ENCODE measurements at regions not wholly inside any gene's neighbourhood (a gene's known extent, or its start where the extent isn't known, plus 50 kb on each side); places are given as distances from the start of the nearest gene placed in this dataset.
"Not testable (repeated sequence)": the region's sequence is repeated elsewhere in the genome, so short reads cannot be mapped to it uniquely, and the experiment has no call there.

DNA sequence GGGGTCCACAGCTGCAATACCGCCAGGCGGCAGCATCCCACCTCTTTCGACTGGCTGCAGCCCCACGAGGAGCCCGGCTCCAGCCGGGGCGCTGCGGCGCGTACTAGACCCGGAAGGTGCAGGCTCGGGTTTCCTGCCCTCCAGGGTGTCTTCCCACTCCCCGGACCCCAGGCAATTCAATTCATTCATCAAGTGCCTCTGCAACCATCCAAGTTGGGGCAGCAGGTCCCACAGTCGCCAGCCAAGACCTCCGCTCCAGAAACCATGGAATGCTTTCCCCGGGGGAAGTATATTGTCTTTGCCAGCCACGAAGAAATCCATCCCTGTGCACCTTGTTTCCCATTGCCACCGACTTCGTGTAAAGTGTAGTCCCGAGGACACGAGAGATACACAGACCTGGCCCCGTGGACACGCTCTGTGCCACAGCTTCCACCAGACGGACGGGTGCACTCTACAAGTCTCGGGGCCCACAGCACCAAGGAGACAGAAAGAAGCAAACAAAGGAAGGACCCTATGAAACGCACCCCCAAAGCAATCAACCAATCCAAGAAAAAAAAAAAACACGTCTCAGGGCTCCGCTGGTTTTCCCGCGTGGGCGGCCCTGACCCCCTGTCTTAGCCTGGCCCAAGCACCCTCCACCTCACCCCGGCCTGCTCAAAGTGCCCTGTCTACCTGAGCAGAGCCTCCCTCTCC, 3930.2 kb upstream of the OR11H1 start:
- H3K4me3 ChIP-seq (ENCODE audit: low read depth in 1 of 2, low read length in 2 of 2); H3K36me3 ChIP-seq (ENCODE audit: control insufficient read depth in 1 of 2, insufficient read depth in 2 of 2, low read length in 2 of 2); H3K4me1 ChIP-seq (ENCODE audit: control insufficient read depth in 1 of 2, insufficient read depth in 2 of 2, low read length in 2 of 2); H3K27ac ChIP-seq (ENCODE audit: low read length); H3K27me3 ChIP-seq (ENCODE audit: low read depth, low read length): not testable (repeated sequence)
- peaks cover 0 to 17% of the 10 kb centered on the region in 2 donors for H3K9me3 ChIP-seq (ENCODE audit: control insufficient read depth in 1 of 2, low read length in 2 of 2)

DNA sequence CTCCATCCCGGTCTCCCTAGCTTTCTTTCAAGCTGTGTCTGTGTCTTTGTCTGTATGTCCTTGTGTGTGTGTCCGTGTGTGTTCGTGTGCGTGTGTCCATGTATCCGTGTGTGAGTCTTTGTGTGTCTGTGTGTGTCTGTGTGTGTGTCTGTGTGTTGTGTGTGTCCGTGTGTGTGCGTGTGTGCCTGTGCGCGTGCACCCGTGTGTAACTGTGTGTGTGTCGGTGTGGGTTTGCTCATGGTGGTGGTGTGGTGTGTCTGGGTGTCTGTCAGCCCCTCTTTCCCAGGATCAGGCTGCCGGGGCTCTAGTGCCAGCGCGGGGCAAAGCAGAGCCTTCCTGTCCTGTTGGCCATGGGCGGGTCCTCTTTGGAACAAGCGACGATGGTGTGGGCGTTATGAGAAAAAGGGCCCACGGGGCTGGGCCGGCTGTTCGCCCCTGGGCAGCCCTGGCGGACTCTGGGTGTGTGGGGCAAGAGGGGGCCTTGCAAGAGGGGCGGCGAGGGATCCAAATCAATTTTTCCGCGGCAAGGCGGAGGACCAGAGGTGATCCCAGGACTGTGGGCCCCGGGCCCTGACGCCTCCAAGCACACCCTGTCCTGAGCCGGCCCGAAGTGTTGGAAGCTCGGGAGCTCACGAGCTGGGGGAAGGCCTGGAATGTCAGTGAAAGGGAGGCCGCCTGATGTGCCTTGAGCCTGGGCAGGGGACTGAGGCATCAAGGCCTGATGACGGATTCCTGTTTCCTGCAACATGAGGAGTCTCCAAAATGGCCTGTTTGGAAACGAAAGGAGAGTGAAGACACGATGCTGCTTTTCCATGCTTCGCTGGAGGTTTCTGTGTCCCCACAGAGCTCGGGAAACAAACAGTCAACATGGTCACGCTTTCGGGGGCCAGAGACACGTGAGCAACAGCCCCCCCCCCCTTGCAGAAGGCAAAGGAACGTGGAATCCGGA, 3929.2 kb upstream of the OR11H1 start:
- peaks cover 0 to 15% of the 10 kb centered on the region in 2 donors for H3K9me3 ChIP-seq (ENCODE audit: control insufficient read depth in 1 of 2, low read length in 2 of 2)
- no peak overlapping the region for H3K27ac ChIP-seq (ENCODE audit: low read length)
- H3K4me3 ChIP-seq (ENCODE audit: low read depth in 1 of 2, low read length in 2 of 2): no peak overlapping the region
- no peaks in the 10 kb centered on the region for H3K36me3 ChIP-seq (ENCODE audit: control insufficient read depth in 1 of 2, insufficient read depth in 2 of 2, low read length in 2 of 2)
- H3K4me1 ChIP-seq (ENCODE audit: control insufficient read depth in 1 of 2, insufficient read depth in 2 of 2, low read length in 2 of 2): no peaks in the 10 kb centered on the region
- H3K27me3 ChIP-seq (ENCODE audit: low read depth, low read length): no peaks in the 10 kb centered on the region

- H3K36me3 ChIP-seq (ENCODE audit: control insufficient read depth in 1 of 2, insufficient read depth in 2 of 2, low read length in 2 of 2); H3K27me3 ChIP-seq (ENCODE audit: low read depth, low read length); H3K27ac ChIP-seq (ENCODE audit: low read length); H3K4me1 ChIP-seq (ENCODE audit: control insufficient read depth in 1 of 2, insufficient read depth in 2 of 2, low read length in 2 of 2); H3K4me3 ChIP-seq (ENCODE audit: low read depth in 1 of 2, low read length in 2 of 2): not testable (repeated sequence)
- peaks cover 0 to 15% of the 10 kb centered on the region in 2 donors for H3K9me3 ChIP-seq (ENCODE audit: control insufficient read depth in 1 of 2, low read length in 2 of 2)
Measured at GRCh38 chr22:11599456-11599855, 3928.5 kb upstream of the OR11H1 start.

- not testable (repeated sequence) for H3K27ac ChIP-seq (ENCODE audit: low read length); H3K4me3 ChIP-seq (ENCODE audit: low read depth in 1 of 2, low read length in 2 of 2); H3K27me3 ChIP-seq (ENCODE audit: low read depth, low read length); H3K36me3 ChIP-seq (ENCODE audit: control insufficient read depth in 1 of 2, insufficient read depth in 2 of 2, low read length in 2 of 2); H3K4me1 ChIP-seq (ENCODE audit: control insufficient read depth in 1 of 2, insufficient read depth in 2 of 2, low read length in 2 of 2)
- H3K9me3 ChIP-seq (ENCODE audit: control insufficient read depth in 1 of 2, low read length in 2 of 2): peaks cover 0 to 15% of the 10 kb centered on the region in 2 donors
Measured at GRCh38 chr22:11600161-11600560, 3927.8 kb upstream of the OR11H1 start.

GRCh38 chr22:11600896-11601890, 3926.8 kb upstream of the OR11H1 start:
- H3K27ac ChIP-seq (ENCODE audit: low read length); H3K36me3 ChIP-seq (ENCODE audit: control insufficient read depth in 1 of 2, insufficient read depth in 2 of 2, low read length in 2 of 2); H3K27me3 ChIP-seq (ENCODE audit: low read depth, low read length); H3K4me1 ChIP-seq (ENCODE audit: control insufficient read depth in 1 of 2, insufficient read depth in 2 of 2, low read length in 2 of 2): not testable (repeated sequence)
- Histone ChIP-seq H3K9me3 (ENCODE audit: control insufficient read depth in 1 of 2, low read length in 2 of 2) (peaks cover 0 to 24% of the 10 kb centered on the region in 2 donors), H3K4me3 (ENCODE audit: low read depth in 1 of 2, low read length in 2 of 2) (peak overlapping the region in 1 of 2 donors; percentile 28)

DNA sequence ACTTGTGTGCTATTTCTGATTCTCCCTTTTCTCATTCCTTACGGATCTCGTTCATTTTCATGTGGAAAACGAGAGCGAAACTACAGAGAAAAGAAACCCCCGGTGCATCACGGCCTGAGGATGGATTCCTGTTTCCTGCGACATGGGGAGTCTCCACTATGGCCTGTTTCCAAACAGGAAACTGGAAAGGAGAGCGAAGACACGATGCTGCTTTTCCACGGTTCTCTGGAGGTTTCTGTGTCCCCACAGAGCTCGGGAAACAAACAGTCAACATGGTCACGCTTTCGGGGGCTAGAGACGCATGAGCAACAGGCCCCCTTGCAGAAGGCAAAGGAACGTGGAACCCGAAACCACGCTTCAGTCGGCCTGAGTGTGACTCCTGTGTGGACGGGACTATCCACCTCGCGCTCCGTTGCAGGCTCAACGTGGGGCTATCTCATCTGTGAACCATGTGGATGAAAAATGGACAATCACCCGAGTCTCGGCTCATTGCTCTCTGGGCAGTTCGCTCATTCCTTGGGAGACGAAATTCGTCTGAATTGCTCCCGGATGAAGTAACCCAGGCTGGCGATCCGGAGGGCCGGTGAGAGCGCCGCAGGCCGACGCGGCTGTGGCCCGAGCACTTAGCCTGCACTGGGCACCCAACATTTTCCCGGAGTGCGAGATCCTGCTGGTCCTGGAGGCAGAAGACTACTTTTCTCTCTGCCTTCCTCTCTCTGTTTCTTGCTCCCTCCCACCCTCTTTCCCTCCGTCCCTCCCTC, 3923.2 kb upstream of the OR11H1 start:
- H3K4me3 ChIP-seq (ENCODE audit: low read depth in 1 of 2, low read length in 2 of 2): peak overlapping the region in 1 of 2 donors; percentile 35
- peaks cover 0 to 25% of the 10 kb centered on the region in 2 donors for H3K9me3 ChIP-seq (ENCODE audit: control insufficient read depth in 1 of 2, low read length in 2 of 2)
- not testable (repeated sequence) for H3K27ac ChIP-seq (ENCODE audit: low read length)

GRCh38 chr22:11605468-11605981, 3922.5 kb upstream of the OR11H1 start:
- no peaks in the 10 kb centered on the region for H3K4me1 ChIP-seq (ENCODE audit: control insufficient read depth in 1 of 2, insufficient read depth in 2 of 2, low read length in 2 of 2)
- peaks cover 0 to 25% of the 10 kb centered on the region in 2 donors for H3K9me3 ChIP-seq (ENCODE audit: control insufficient read depth in 1 of 2, low read length in 2 of 2)
- no peak overlapping the region for H3K27ac ChIP-seq (ENCODE audit: low read length)
- no peaks in the 10 kb centered on the region for H3K27me3 ChIP-seq (ENCODE audit: low read depth, low read length)
- H3K36me3 ChIP-seq (ENCODE audit: control insufficient read depth in 1 of 2, insufficient read depth in 2 of 2, low read length in 2 of 2): no peaks in the 10 kb centered on the region
- peak overlapping the region in 1 of 2 donors; percentile 35 for H3K4me3 ChIP-seq (ENCODE audit: low read depth in 1 of 2, low read length in 2 of 2)

More for the DNA sequence above, 3923.2 kb upstream of the OR11H1 start:
- not testable (repeated sequence) for H3K27me3 ChIP-seq (ENCODE audit: low read depth, low read length); H3K4me1 ChIP-seq (ENCODE audit: control insufficient read depth in 1 of 2, insufficient read depth in 2 of 2, low read length in 2 of 2); H3K36me3 ChIP-seq (ENCODE audit: control insufficient read depth in 1 of 2, insufficient read depth in 2 of 2, low read length in 2 of 2)

DNA sequence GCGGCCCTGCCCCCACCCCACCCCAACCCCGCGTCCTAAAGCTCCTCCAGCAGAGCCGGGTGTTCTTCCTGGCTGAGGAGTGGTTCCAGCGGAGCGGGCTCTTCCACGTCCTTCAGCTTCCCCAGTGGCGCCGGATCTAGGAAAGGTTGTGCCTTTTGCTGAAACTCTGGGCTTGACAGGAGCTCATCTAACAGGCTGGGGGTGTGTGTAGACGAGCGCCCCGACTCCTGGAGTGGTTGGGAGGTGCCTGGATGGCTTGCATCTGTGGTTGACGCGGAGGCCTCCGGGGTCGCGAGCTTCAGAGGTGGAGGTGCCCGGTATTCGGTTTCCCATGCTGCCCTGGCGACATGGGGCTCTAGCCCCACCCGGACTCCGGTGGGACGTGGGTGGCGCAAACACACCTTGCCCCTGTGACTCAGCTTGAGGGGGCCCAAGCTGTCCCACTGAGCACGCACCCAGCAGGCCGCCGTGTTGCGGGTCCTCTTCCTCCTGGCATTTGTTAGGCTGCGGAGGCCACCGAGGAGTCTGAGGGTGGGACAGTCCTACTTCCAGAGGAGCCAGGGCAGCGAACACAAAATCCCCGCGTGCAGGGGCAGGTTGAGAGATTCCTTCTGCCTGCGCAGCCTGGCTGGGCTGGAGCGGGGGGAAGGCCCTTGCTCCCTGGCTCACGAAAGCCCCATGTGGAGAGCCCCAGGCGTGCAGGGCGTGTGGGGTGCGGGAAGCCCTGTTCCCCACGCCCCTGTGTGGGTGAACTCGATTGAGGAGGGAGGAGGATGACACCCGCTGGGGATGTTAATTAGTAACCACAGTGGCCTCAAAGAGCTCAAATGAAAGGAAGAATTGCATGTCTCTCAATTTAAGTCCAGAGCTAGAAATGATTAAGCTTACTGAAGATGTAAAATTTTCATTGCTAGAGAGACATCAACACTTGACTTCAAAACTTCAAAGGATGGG, 3921.7 kb upstream of the OR11H1 start:
- not testable (repeated sequence) for H3K4me1 ChIP-seq (ENCODE audit: control insufficient read depth in 1 of 2, insufficient read depth in 2 of 2, low read length in 2 of 2); H3K36me3 ChIP-seq (ENCODE audit: control insufficient read depth in 1 of 2, insufficient read depth in 2 of 2, low read length in 2 of 2); H3K27me3 ChIP-seq (ENCODE audit: low read depth, low read length); H3K27ac ChIP-seq (ENCODE audit: low read length)
- peaks cover 0 to 22% of the 10 kb centered on the region in 2 donors for H3K9me3 ChIP-seq (ENCODE audit: control insufficient read depth in 1 of 2, low read length in 2 of 2)
- H3K4me3 ChIP-seq (ENCODE audit: low read depth in 1 of 2, low read length in 2 of 2): peak overlapping the region in 1 of 2 donors; percentile 35

GRCh38 chr22:11607215-11607614, 3920.8 kb upstream of the OR11H1 start:
- H3K4me1 ChIP-seq (ENCODE audit: control insufficient read depth in 1 of 2, insufficient read depth in 2 of 2, low read length in 2 of 2); H3K27ac ChIP-seq (ENCODE audit: low read length); H3K4me3 ChIP-seq (ENCODE audit: low read depth in 1 of 2, low read length in 2 of 2); H3K27me3 ChIP-seq (ENCODE audit: low read depth, low read length); H3K36me3 ChIP-seq (ENCODE audit: control insufficient read depth in 1 of 2, insufficient read depth in 2 of 2, low read length in 2 of 2): not testable (repeated sequence)
- peaks cover 0 to 24% of the 10 kb centered on the region in 2 donors for H3K9me3 ChIP-seq (ENCODE audit: control insufficient read depth in 1 of 2, low read length in 2 of 2)
